ENCODE measurements at regions not wholly inside any gene's neighbourhood (a gene's known extent, or its start where the extent isn't known, plus 50 kb on each side); places are given as distances from the start of the nearest gene placed in this dataset.

- Histone ChIP-seq H3K9me2 (replicated peaks; ENCODE audit: control insufficient read depth, low read length) (no peaks in the 10 kb centered on the region), H3F3A (ENCODE audit: control insufficient read depth, insufficient read depth) (no peaks in the 10 kb centered on the region), H3K4me1 (ENCODE audit: control insufficient read depth, low read length) (no peaks in the 10 kb centered on the region), H3K4me3 (ENCODE audit: low read length) (no peak overlapping the region), H4K20me1 (ENCODE audit: control insufficient read depth, insufficient read depth, low read depth, low read length) (no peaks in the 10 kb centered on the region), H3K36me3 (ENCODE audit: control insufficient read depth, low read length) (no peaks in the 10 kb centered on the region), H3K27ac (ENCODE audit: low read depth, low read length) (no peak overlapping the region), H3K9me3 (ENCODE audit: control insufficient read depth, insufficient read depth, low read length) (no peaks in the 10 kb centered on the region; the same call in 1 of the 2 replicates), H3K27me3 (ENCODE audit: control insufficient read depth, low read length) (no peaks in the 10 kb centered on the region), H3K4me2 (ENCODE audit: low read length) (no peak overlapping the region), H3K79me2 (ENCODE audit: control insufficient read depth, low read length) (no peaks in the 10 kb centered on the region)
- TF ChIP-seq EZH2phosphoT487 (IDR thresholded peaks at IDR 0.05; ENCODE audit: borderline replicate concordance, low read length) (no peak), CTCF (IDR thresholded peaks at IDR 0.05; ENCODE audit: low read depth, low read length, poor library complexity, severe bottlenecking) (no peak)
Observed at GRCh38 chr10:131568866-131569265, 257.3 kb upstream of the TCERG1L start.

- no peaks in the 10 kb centered on the region for H4K20me1 ChIP-seq (ENCODE audit: control insufficient read depth, insufficient read depth, low read depth, low read length)
- TF ChIP-seq CTCF (IDR thresholded peaks at IDR 0.05; ENCODE audit: low read depth, low read length, poor library complexity, severe bottlenecking) (peak; percentile 36), EZH2phosphoT487 (IDR thresholded peaks at IDR 0.05; ENCODE audit: borderline replicate concordance, low read length) (no peak)
- no peaks in the 10 kb centered on the region for H3K79me2 ChIP-seq (ENCODE audit: control insufficient read depth, low read length)
- H3K9me2 ChIP-seq (replicated peaks; ENCODE audit: control insufficient read depth, low read length): no peaks in the 10 kb centered on the region
- H3K27ac ChIP-seq (ENCODE audit: low read depth, low read length): no peak overlapping the region
- no peaks in the 10 kb centered on the region for H3F3A ChIP-seq (ENCODE audit: control insufficient read depth, insufficient read depth)
- H3K4me3 ChIP-seq (ENCODE audit: low read length): no peak overlapping the region
- H3K4me2 ChIP-seq (ENCODE audit: low read length): no peak overlapping the region
- no peaks in the 10 kb centered on the region for H3K4me1 ChIP-seq (ENCODE audit: control insufficient read depth, low read length)
- no peaks in the 10 kb centered on the region for H3K9me3 ChIP-seq (ENCODE audit: control insufficient read depth, insufficient read depth, low read length)
- no peaks in the 10 kb centered on the region for H3K36me3 ChIP-seq (ENCODE audit: control insufficient read depth, low read length)
- H3K27me3 ChIP-seq (ENCODE audit: control insufficient read depth, low read length): no peaks in the 10 kb centered on the region
Observed at GRCh38 chr10:131569851-131570715, 258.6 kb upstream of the TCERG1L start.

- Histone ChIP-seq H3K4me1 (ENCODE audit: control insufficient read depth, low read length) (no peaks in the 10 kb centered on the region), H3F3A (ENCODE audit: control insufficient read depth, insufficient read depth) (no peaks in the 10 kb centered on the region), H3K4me2 (ENCODE audit: low read length) (no peak overlapping the region), H3K79me2 (ENCODE audit: control insufficient read depth, low read length) (no peaks in the 10 kb centered on the region), H3K9me3 (ENCODE audit: control insufficient read depth, insufficient read depth, low read length) (no peaks in the 10 kb centered on the region), H3K9me2 (replicated peaks; ENCODE audit: control insufficient read depth, low read length) (no peaks in the 10 kb centered on the region), H4K20me1 (ENCODE audit: control insufficient read depth, insufficient read depth, low read depth, low read length) (no peaks in the 10 kb centered on the region), H3K27me3 (ENCODE audit: control insufficient read depth, low read length) (no peaks in the 10 kb centered on the region), H3K36me3 (ENCODE audit: control insufficient read depth, low read length) (no peaks in the 10 kb centered on the region), H3K27ac (ENCODE audit: low read depth, low read length) (no peak overlapping the region), H3K4me3 (ENCODE audit: low read length) (no peak overlapping the region)
- no peak for TF ChIP-seq CTCF (IDR thresholded peaks at IDR 0.05; ENCODE audit: low read depth, low read length, poor library complexity, severe bottlenecking)
- no peak for TF ChIP-seq EZH2phosphoT487 (IDR thresholded peaks at IDR 0.05; ENCODE audit: borderline replicate concordance, low read length)
Observed at GRCh38 chr10:131570716-131571307, 259.3 kb upstream of the TCERG1L start.

All from DOHH2 (cell line).